ENCODE measurements at regions not wholly inside any gene's neighbourhood (a gene's known extent, or its start where the extent isn't known, plus 50 kb on each side); places are given as distances from the start of the nearest gene placed in this dataset.

- DNase-seq (ENCODE audit: low spot score), result no peak
These were observed 306.7 kb downstream of the EMP1 start for GRCh38 chr12:13503094-13503835.

GRCh38 chr12:13499008-13499407 is 302.5 kb downstream of the EMP1 start:
- no peak for DNase-seq (ENCODE audit: low spot score)

GRCh38 chr12:13496111-13496510 is 299.6 kb downstream of the EMP1 start:
- no peak for DNase-seq (ENCODE audit: low spot score)

- DNase-seq (ENCODE audit: low spot score), result no peak
These were observed 292.7 kb downstream of the EMP1 start for GRCh38 chr12:13489246-13489645.

- DNase-seq (ENCODE audit: low spot score), result no peak
These were observed 290.8 kb downstream of the EMP1 start for GRCh38 chr12:13487326-13487725.

- no peak for DNase-seq (ENCODE audit: low spot score)
These were observed 290.3 kb downstream of the EMP1 start for GRCh38 chr12:13486794-13487193.

- no peak for DNase-seq (ENCODE audit: low spot score)
These were observed 282.2 kb downstream of the EMP1 start for GRCh38 chr12:13478650-13479181.

- DNase-seq (ENCODE audit: low spot score), result no peak
These were observed 277.9 kb downstream of the EMP1 start for GRCh38 chr12:13474381-13474780.

GRCh38 chr12:13472690-13473089 is 276.2 kb downstream of the EMP1 start:
- no peak for DNase-seq (ENCODE audit: low spot score)

- no peak for DNase-seq (ENCODE audit: low spot score)
These were observed 274.9 kb downstream of the EMP1 start for GRCh38 chr12:13471471-13471870.

- DNase-seq (ENCODE audit: low spot score), result no peak
These were observed 269.1 kb downstream of the EMP1 start for GRCh38 chr12:13465635-13466034.

- DNase-seq (ENCODE audit: low spot score), result no peak
These were observed 266.7 kb downstream of the EMP1 start for GRCh38 chr12:13463189-13463588.

- DNase-seq (ENCODE audit: low spot score), result no peak
These were observed 265.9 kb downstream of the EMP1 start for GRCh38 chr12:13462450-13462849.

GRCh38 chr12:13455778-13456144 is 259.2 kb downstream of the EMP1 start:
- DNase-seq (ENCODE audit: low spot score), result no peak

- no peak for DNase-seq (ENCODE audit: low spot score)
These were observed 258.7 kb downstream of the EMP1 start for GRCh38 chr12:13454991-13455777.

GRCh38 chr12:13452955-13453570 is 256.5 kb downstream of the EMP1 start:
- no peak for DNase-seq (ENCODE audit: low spot score)

GRCh38 chr12:13451776-13452175 is 255.2 kb downstream of the EMP1 start:
- DNase-seq (ENCODE audit: low spot score), result no peak

GRCh38 chr12:13450231-13451080 is 253.9 kb downstream of the EMP1 start:
- DNase-seq (ENCODE audit: low spot score), result no peak

- no peak for DNase-seq (ENCODE audit: low spot score)
These were observed 247.6 kb downstream of the EMP1 start for GRCh38 chr12:13444076-13444475.

- DNase-seq (ENCODE audit: low spot score), result no peak
These were observed 247.0 kb downstream of the EMP1 start for GRCh38 chr12:13443498-13443897.

- DNase-seq (ENCODE audit: low spot score), result no peak
These were observed 246.5 kb downstream of the EMP1 start for GRCh38 chr12:13443028-13443427.

- DNase-seq (ENCODE audit: low spot score), result no peak
These were observed 245.9 kb downstream of the EMP1 start for GRCh38 chr12:13442457-13442856.

All from HuH-7 (cell line).